ENCODE measurements at regions not wholly inside any gene's neighbourhood (a gene's known extent, or its start where the extent isn't known, plus 50 kb on each side); places are given as distances from the start of the nearest gene placed in this dataset.

DNA sequence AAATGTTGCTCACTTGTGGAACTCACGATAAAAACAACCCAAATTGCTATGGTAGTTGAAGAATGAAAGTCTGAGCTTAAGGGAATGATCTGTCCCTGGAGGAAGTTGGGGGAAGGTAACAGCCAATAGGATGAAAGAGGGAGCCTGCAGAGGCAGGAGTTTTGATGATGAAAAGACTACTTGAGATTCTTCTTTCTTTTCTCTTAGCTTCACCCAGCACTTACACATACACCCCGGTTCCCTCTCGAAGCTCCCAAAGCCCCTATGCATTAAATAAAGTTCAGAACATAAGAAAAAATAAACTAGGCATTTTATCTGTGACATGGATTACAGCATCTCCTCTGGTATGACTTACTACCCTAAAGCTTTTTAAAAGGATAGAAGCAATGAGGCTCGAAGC, 122.9 kb upstream of the GATB start:
- Histone ChIP-seq H3K4me2 (ENCODE audit: low read length) (no peak overlapping the region), H3K27me3 (ENCODE audit: control insufficient read depth, low read length) (no peaks in the 10 kb centered on the region), H4K20me1 (ENCODE audit: control insufficient read depth, insufficient read depth, low read depth, low read length) (no peaks in the 10 kb centered on the region), H3K36me3 (ENCODE audit: control insufficient read depth, low read length) (no peaks in the 10 kb centered on the region), H3K4me3 (ENCODE audit: low read length) (no peak overlapping the region), H3K27ac (ENCODE audit: low read depth, low read length) (no peak overlapping the region), H3K9me2 (replicated peaks; ENCODE audit: control insufficient read depth, low read length) (no peaks in the 10 kb centered on the region), H3K4me1 (ENCODE audit: control insufficient read depth, low read length) (no peaks in the 10 kb centered on the region), H3K9me3 (ENCODE audit: control insufficient read depth, insufficient read depth, low read length) (no peaks in the 10 kb centered on the region), H3F3A (ENCODE audit: control insufficient read depth, insufficient read depth) (no peaks in the 10 kb centered on the region), H3K79me2 (ENCODE audit: control insufficient read depth, low read length) (no peaks in the 10 kb centered on the region)
- no peak for TF ChIP-seq EZH2phosphoT487 (IDR thresholded peaks at IDR 0.05; ENCODE audit: borderline replicate concordance, low read length)
- TF ChIP-seq, protein P1, sequence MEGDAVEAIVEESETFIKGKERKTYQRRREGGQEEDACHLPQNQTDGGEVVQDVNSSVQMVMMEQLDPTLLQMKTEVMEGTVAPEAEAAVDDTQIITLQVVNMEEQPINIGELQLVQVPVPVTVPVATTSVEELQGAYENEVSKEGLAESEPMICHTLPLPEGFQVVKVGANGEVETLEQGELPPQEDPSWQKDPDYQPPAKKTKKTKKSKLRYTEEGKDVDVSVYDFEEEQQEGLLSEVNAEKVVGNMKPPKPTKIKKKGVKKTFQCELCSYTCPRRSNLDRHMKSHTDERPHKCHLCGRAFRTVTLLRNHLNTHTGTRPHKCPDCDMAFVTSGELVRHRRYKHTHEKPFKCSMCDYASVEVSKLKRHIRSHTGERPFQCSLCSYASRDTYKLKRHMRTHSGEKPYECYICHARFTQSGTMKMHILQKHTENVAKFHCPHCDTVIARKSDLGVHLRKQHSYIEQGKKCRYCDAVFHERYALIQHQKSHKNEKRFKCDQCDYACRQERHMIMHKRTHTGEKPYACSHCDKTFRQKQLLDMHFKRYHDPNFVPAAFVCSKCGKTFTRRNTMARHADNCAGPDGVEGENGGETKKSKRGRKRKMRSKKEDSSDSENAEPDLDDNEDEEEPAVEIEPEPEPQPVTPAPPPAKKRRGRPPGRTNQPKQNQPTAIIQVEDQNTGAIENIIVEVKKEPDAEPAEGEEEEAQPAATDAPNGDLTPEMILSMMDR (IDR thresholded peaks at IDR 0.05; ENCODE audit: low read depth, low read length, poor library complexity, severe bottlenecking), result no peak

DNA sequence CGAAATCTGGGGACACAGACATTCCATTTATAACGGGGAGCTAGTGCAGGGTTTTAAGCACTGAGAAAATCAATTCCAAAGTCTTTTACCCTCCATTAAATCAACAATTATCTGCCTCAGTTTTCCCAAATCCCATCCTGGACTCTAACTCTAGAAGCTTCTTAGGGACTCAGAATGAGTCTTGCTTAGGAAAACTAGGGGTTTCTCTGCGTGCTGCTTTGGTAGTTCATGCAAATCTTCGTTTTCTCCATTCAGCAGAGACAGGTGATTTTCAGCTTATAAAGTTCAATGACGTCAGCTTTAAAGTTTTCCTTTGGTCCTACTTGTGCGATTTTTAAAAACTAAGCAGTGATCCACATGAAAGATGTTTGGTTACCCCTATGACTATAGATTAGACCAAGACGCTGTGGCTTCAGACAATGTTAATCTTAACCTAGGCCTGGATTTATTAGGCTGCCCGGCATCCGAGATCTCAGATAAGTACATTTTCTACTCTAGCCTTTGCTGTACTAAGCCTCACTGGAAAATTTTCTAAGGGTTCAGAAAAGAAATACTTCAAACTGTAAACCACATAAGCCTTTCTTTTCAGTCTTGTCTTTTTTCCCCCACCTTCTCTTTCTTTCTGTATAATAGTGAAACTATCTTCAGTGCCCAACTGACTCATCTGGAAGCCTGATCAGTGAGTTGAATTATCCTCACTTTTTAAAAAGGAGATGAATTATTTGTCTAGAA, 121.4 kb upstream of the GATB start:
- Histone ChIP-seq H3K4me3 (ENCODE audit: low read length) (no peak overlapping the region), H3K4me2 (ENCODE audit: low read length) (no peak overlapping the region), H3K27me3 (ENCODE audit: control insufficient read depth, low read length) (no peaks in the 10 kb centered on the region)

DNA sequence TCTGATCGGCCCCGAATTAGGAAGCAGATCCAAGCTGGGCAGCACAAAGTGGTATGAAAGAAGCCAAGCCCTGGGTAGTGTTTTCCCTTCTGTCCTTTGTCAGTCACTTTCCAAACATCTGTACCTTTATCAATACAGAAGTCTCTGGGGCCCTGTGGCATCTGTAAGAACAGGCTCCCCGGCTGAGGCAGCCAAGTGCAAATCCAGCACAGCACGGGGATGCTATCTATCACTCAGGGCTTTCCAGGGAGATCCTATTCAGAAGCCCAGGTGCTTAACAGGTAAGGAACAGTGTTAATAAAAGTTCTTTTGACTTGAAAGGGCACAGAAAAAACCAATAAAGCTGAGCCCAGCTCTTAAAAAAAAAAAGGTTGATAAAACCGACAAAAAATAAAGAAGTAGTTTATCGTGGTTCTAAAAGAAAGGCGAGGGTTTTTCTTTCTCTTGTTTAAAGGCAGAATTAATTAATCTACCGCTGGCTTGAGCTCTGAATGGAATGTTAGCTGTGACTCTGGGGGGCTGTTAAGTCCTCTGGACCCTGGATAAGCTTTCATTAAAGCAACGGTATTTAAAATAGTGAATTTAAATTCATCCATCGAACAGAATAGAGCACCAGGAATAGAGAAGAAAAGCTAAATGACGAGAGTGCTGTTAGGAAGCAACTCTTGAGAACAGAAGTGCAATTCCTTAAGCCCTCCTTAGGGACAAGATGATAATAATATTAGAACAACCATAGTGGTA, 119.1 kb upstream of the GATB start:
- Histone ChIP-seq H3K9me3 (ENCODE audit: control insufficient read depth, insufficient read depth, low read length) (no peaks in the 10 kb centered on the region), H3F3A (ENCODE audit: control insufficient read depth, insufficient read depth) (no peaks in the 10 kb centered on the region), H3K4me3 (ENCODE audit: low read length) (no peak overlapping the region), H3K36me3 (ENCODE audit: control insufficient read depth, low read length) (no peaks in the 10 kb centered on the region), H3K4me2 (ENCODE audit: low read length) (no peak overlapping the region), H4K20me1 (ENCODE audit: control insufficient read depth, insufficient read depth, low read depth, low read length) (no peaks in the 10 kb centered on the region), H3K27ac (ENCODE audit: low read depth, low read length) (no peak overlapping the region), H3K4me1 (ENCODE audit: control insufficient read depth, low read length) (no peaks in the 10 kb centered on the region), H3K79me2 (ENCODE audit: control insufficient read depth, low read length) (no peaks in the 10 kb centered on the region), H3K27me3 (ENCODE audit: control insufficient read depth, low read length) (no peaks in the 10 kb centered on the region), H3K9me2 (replicated peaks; ENCODE audit: control insufficient read depth, low read length) (no peaks in the 10 kb centered on the region)
- TF ChIP-seq, protein P1 (IDR thresholded peaks at IDR 0.05; ENCODE audit: low read depth, low read length, poor library complexity, severe bottlenecking), result no peak
- TF ChIP-seq EZH2phosphoT487 (IDR thresholded peaks at IDR 0.05; ENCODE audit: borderline replicate concordance, low read length), result no peak

More for the DNA sequence above, 121.4 kb upstream of the GATB start:
- H3K9me3 ChIP-seq (ENCODE audit: control insufficient read depth, insufficient read depth, low read length), result no peaks in the 10 kb centered on the region
- TF ChIP-seq, protein P1 (IDR thresholded peaks at IDR 0.05; ENCODE audit: low read depth, low read length, poor library complexity, severe bottlenecking), result no peak
- TF ChIP-seq EZH2phosphoT487 (IDR thresholded peaks at IDR 0.05; ENCODE audit: borderline replicate concordance, low read length), result no peak
- no peaks in the 10 kb centered on the region for H3F3A ChIP-seq (ENCODE audit: control insufficient read depth, insufficient read depth)
- no peaks in the 10 kb centered on the region for H4K20me1 ChIP-seq (ENCODE audit: control insufficient read depth, insufficient read depth, low read depth, low read length)
- H3K9me2 ChIP-seq (replicated peaks; ENCODE audit: control insufficient read depth, low read length), result no peaks in the 10 kb centered on the region
- no peaks in the 10 kb centered on the region for H3K4me1 ChIP-seq (ENCODE audit: control insufficient read depth, low read length)
- no peaks in the 10 kb centered on the region for H3K79me2 ChIP-seq (ENCODE audit: control insufficient read depth, low read length)
- H3K36me3 ChIP-seq (ENCODE audit: control insufficient read depth, low read length), result no peaks in the 10 kb centered on the region
- no peak overlapping the region for H3K27ac ChIP-seq (ENCODE audit: low read depth, low read length)

Data from DOHH2 (cell line).